Glomerular visceral epithelial cell (primary cell): ENCODE measurements at regions not wholly inside any gene's neighbourhood (a gene's known extent, or its start where the extent isn't known, plus 50 kb on each side); places are given as distances from the start of the nearest gene placed in this dataset.
"Not testable (repeated sequence)": the region's sequence is repeated elsewhere in the genome, so short reads cannot be mapped to it uniquely, and the experiment has no call there.

ENCODE experiments used
- DNase-seq: peaks from one replicate; pipeline ENCODE4 v3.0.0-alpha.2; 2016; ENCODE audit errors: extremely low spot score

DNA sequence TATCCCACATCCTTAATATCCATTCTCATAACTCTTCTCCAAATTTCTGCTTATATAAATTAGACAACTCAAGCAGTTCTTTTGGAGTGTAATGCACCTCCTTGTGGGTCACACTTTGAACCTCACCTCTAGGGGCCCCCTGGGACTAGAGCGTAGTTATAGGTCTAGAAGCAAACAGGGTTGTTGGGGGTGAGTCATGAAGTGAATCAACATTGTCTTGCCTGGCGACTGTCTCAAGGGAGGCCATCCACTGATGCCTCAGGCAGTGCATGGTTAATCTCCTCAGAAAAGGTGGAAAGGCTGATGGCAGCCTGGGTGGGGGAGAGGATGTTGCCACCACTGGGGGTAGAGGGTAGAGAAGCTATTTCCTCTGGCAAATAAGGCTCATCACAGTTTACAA is 129.1 kb downstream of the TNFRSF21 start:
- peak; percentile 39 for DNase-seq

GRCh38 chr6:47179286-47179685 is 130.4 kb downstream of the TNFRSF21 start:
- no peak for DNase-seq

DNA sequence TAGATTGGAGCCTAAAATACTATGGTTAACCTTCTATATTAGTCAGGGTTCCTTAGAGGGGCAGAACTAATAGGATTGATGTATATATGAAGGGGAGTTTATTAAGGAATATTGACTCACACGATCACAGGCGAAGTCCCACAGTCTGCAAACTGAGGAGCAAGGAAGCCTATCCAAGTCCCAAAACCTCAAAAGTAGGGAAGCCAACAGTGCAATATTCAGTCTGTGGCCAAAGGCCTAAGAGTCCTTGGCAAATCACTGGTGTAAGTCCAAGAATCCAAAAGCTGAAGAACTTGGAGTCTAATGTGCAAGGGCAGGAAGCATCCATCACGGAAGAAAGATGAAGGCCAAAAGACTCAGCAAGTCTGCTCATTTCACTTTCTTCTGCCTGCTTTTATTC is 133.5 kb upstream of the ADGRF1 start:
- no peak for DNase-seq

GRCh38 chr6:47174502-47175023 is 132.4 kb upstream of the ADGRF1 start:
- no peak for DNase-seq

- DNase-seq, result not testable (repeated sequence)
Measured at GRCh38 chr6:47174063-47174462, 131.9 kb upstream of the ADGRF1 start.

DNA sequence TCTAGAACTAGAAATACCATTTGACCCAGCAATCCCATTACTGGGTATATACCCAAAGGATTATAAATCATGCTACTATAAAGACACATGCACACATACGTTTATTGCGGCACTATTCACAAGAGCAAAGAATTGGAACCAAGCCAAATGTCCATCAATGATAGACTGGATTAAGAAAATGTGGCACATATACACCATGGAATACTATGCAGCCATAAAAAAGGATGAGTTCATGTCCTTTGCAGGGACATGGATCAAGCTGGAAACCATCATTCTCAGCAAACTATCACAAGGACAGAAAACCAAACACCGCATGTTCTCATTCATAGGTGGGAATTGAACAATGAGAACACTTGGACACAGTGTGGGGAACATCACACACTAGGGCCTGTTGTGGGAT is 131.0 kb upstream of the ADGRF1 start:
- DNase-seq, result not testable (repeated sequence)

- DNase-seq, result no peak
Measured at GRCh38 chr6:47170617-47170947, 128.4 kb upstream of the ADGRF1 start.

GRCh38 chr6:47169785-47170616 is 127.9 kb upstream of the ADGRF1 start:
- DNase-seq, result peak; percentile 17

DNA sequence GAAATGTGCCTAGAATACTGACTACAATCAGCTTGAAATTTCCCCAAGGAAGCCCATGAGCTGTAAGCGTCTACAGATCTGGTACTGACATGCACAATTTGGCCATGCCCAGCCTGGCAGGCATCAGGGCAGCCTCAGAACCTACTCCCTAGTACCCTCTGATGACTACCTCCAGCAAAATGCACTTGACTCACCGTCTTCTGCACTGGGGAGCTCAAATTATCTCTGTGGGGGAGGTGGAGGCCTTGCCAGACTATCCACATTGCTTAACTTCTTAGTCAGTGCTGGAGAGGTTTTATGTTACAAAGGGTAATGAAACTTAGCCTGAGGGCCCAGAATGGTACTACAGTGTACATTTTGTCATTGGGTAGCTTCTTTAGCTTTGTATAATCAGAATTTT is 126.0 kb upstream of the ADGRF1 start:
- DNase-seq, result peak; percentile 92

GRCh38 chr6:47165918-47166317 is 123.8 kb upstream of the ADGRF1 start:
- DNase-seq, result no peak

DNA sequence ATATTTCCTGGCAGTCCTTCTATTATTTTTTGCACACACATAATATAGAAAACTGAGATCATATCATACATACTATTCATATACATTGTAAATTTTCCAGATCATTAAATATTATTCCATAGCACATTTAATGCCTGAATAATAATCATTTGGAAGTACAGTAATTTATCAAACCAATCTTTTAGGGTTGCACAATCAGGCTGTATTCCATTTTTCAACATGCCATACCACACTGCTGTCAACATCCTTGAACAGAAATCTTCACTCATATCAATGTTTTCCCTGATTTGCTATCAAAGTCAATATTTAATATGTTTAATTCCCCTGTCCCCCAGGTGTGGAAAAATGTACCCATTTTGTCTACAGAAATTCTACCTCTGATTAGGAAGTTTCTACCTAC is 122.7 kb upstream of the ADGRF1 start:
- DNase-seq, result no peak

GRCh38 chr6:47163536-47163935 is 121.4 kb upstream of the ADGRF1 start:
- no peak for DNase-seq

GRCh38 chr6:47162793-47163192 is 120.7 kb upstream of the ADGRF1 start:
- DNase-seq, result no peak

- no peak for DNase-seq
Measured at GRCh38 chr6:47162231-47162630, 120.1 kb upstream of the ADGRF1 start.

DNA sequence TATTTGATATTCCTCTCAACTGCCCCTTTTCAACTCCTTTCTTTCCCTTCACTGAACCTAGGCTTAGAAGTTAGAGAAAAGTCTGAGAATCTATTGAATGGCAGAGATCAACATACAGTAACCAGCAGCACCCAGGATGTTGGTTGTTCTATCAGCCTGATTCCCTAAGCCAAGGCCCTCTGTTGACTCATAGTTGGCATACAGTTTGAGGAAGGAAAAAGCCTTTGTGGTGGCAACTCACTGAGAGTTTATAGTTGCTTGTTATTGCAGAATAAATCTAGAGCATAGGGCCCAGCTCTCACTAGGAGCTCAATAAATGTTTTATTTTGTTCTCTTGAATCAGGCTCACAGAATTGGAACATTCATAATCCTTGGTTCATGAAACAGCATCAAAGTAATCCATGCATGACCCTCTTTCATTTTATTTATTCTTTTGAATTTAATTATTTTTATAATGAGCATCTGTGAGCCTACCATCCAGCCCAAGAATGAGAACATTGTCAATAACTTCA is 119.1 kb upstream of the ADGRF1 start:
- DNase-seq, result peak; percentile 52

GRCh38 chr6:47160702-47161101 is 118.6 kb upstream of the ADGRF1 start:
- DNase-seq, result no peak

DNA sequence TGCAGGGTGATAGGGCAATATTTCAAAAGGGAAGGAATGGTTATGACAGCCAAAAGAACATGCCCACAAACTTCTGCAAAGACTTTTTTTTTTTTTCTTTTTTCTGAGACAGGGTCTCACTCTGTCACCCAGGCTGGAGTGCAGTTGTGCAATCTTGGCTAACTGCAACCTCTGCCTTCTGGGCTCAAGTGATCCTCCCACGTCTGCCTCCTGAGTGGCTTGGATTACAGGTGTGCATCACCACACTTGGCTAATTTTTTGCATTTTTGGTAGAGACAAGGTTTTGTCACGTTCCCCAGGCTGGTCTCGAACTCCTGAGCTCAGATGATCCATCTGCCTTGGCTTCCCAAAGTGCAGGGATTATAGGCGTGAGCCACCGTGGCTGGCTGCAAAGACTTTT is 117.6 kb upstream of the ADGRF1 start:
- DNase-seq, result no peak

- no peak for DNase-seq
Measured at GRCh38 chr6:47157653-47158219, 115.6 kb upstream of the ADGRF1 start.

DNA sequence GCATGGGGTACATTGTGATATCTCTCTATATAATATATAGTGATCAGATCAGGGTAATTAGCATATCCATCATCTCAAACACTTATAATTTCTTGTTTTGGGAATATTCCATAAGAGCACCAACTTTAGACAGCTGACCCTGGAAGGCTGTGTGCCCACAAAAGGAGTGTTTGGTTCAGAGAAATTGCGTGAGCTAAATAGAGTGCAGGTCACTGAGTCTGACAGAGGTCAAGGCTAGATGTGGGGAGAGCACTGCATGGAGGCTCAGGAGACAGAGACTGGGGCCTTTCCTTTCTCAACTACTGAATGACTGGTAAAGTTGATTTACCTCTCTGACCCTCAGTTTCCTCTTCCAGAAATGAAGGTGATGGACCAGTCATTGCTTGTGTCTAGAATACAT is 114.9 kb upstream of the ADGRF1 start:
- no peak for DNase-seq

DNA sequence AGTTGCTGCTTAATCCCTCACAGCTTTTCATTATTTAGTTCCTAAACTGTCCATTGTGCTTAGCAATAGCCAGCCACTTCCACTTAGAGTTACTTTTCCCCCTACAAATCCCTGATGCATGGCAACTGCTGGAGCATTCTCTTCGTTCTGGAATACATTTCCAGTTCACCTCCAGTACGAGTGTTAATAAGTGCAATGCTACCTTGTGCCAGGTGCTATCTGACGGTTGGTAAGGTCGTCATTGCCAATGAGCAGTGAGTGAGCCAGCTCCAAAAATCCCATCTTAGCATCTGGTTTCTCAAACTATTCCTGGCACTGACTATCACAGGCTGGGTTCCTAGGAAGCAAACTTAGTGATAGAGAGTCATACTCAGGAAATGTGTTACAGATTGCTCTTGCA is 114.1 kb upstream of the ADGRF1 start:
- no peak for DNase-seq

- DNase-seq, result no peak
Measured at GRCh38 chr6:47153404-47153755, 111.2 kb upstream of the ADGRF1 start.

- DNase-seq, result no peak
Measured at GRCh38 chr6:47152666-47153403, 110.7 kb upstream of the ADGRF1 start.
